HEK293 (cell line): ENCODE measurements at regions not wholly inside any gene's neighbourhood (a gene's known extent, or its start where the extent isn't known, plus 50 kb on each side); places are given as distances from the start of the nearest gene placed in this dataset.

Source experiments
- CTCF ChIA-PET: fragments of 350-600 bp; formaldehyde crosslinking; extraction: SDS; loops from one replicate; lab custom pipeline; 2021; ENCODE audit warnings: antibody characterized with exemption; lab: Yijun Ruan, JAX
- POLR2A ChIA-PET: fragments of 300-600 bp; formaldehyde crosslinking; extraction: SDS; loops from one replicate; lab custom pipeline; 2020; ENCODE audit warnings: antibody characterized with exemption, inconsistent platforms; lab: Yijun Ruan, JAX
- H3K27ac ChIP-seq: fragments of 200-500 bp; sonication (Bioruptor generic); 2 replicates; pipeline ENCODE4 v1.5.1; 2014; ENCODE audit warnings: low read depth, low read length, control low read depth, inconsistent platforms; ENCODE audit errors: extremely low read depth
- H3K36me3 ChIP-seq, 2 experiments: fragments of 200-500 bp in 1 of 2; sonication (Bioruptor generic) in 1 of 2; 1 replicate in 1 of 2; 2 replicates in 1 of 2; pipeline ENCODE4 v1.5.1; 2014 to 2017; ENCODE audit warnings: inconsistent platforms in 2 of 2, low read length in 2 of 2; ENCODE audit not compliant: control insufficient read depth in 2 of 2, insufficient read depth in 1 of 2
- H3K4me1 ChIP-seq: fragments of 200-500 bp; sonication (Bioruptor generic); 2 replicates; pipeline ENCODE4 v1.5.1; 2014; ENCODE audit warnings: mild to moderate bottlenecking, low read length, inconsistent platforms; ENCODE audit not compliant: control insufficient read depth, insufficient read depth
- H3K4me3 ChIP-seq: 2 replicates; pipeline ENCODE4 v1.5.1; 2011; ENCODE audit warnings: low read depth, mild to moderate bottlenecking, control low read depth, low read length, moderate library complexity
- H3K9me3 ChIP-seq: fragments of 200-500 bp; sonication (Bioruptor generic); 2 replicates; pipeline ENCODE4 v1.5.1; 2014; ENCODE audit warnings: low read depth, low read length, inconsistent platforms; ENCODE audit not compliant: control insufficient read depth, insufficient read depth
- CTCF ChIP-seq: fragments of 450-650 bp; formaldehyde crosslinking; IDR thresholded peaks from 2 replicates; pipeline ENCODE4 v1.5.1; 2016; ENCODE audit warnings: missing biosample characterization, missing genetic modification characterization
- HIC1 ChIP-seq: fragments of 450-650 bp; formaldehyde crosslinking; IDR thresholded peaks from 2 replicates; pipeline ENCODE4 v1.5.1; 2016; ENCODE audit warnings: missing biosample characterization, missing genetic modification characterization
- HOXC10 ChIP-seq: sonication (generic); formaldehyde crosslinking; IDR thresholded peaks from 2 replicates; pipeline ENCODE4 v1.8.1; 2023; ENCODE audit warnings: mild to moderate bottlenecking, missing genetic modification reagents
- KLF17 ChIP-seq: fragments of 450-650 bp; formaldehyde crosslinking; IDR thresholded peaks from 2 replicates; pipeline ENCODE4 v1.5.1; 2016; ENCODE audit warnings: missing biosample characterization, missing genetic modification characterization
- MEIS1 ChIP-seq: sonication (generic); formaldehyde crosslinking; IDR thresholded peaks from 2 replicates; pipeline ENCODE4 v1.8.1; 2022; ENCODE audit warnings: missing genetic modification reagents, mild to moderate bottlenecking, borderline replicate concordance
- PRDM1 ChIP-seq: fragments of 450-650 bp; formaldehyde crosslinking; IDR thresholded peaks from 2 replicates; pipeline ENCODE4; 2016; ENCODE audit warnings: missing biosample characterization, missing genetic modification characterization
- RBAK ChIP-seq: fragments of 450-650 bp; formaldehyde crosslinking; IDR thresholded peaks from 2 replicates; pipeline ENCODE4 v1.5.1; 2016; ENCODE audit warnings: missing biosample characterization, missing genetic modification characterization
- SCRT2 ChIP-seq: fragments of 450-650 bp; formaldehyde crosslinking; IDR thresholded peaks from 2 replicates; pipeline ENCODE4 v1.5.1; 2016; ENCODE audit warnings: missing biosample characterization, missing genetic modification characterization
- ZBTB44 ChIP-seq: fragments of 450-650 bp; IDR thresholded peaks from 2 replicates; pipeline ENCODE4 v1.5.1; 2018; ENCODE audit warnings: missing biosample characterization, mild to moderate bottlenecking, missing genetic modification characterization
- ZEB2 ChIP-seq: fragments of 450-650 bp; formaldehyde crosslinking; IDR thresholded peaks from 2 replicates; pipeline ENCODE4 v1.5.1; 2016; ENCODE audit warnings: missing biosample characterization, missing genetic modification characterization
- ZNF16 ChIP-seq: fragments of 450-650 bp; formaldehyde crosslinking; IDR thresholded peaks from 2 replicates; pipeline ENCODE4 v1.5.1; 2016; ENCODE audit warnings: low read depth, missing biosample characterization, missing genetic modification characterization
- ZNF239 ChIP-seq: fragments of 450-650 bp; formaldehyde crosslinking; IDR thresholded peaks from 2 replicates; pipeline ENCODE4 v1.5.1; 2016; ENCODE audit warnings: missing biosample characterization, missing genetic modification characterization
- ZNF292 ChIP-seq: fragments of 450-650 bp; formaldehyde crosslinking; IDR thresholded peaks from 2 replicates; pipeline ENCODE4 v1.5.1; 2016; ENCODE audit warnings: low read depth, missing biosample characterization, missing genetic modification characterization, borderline replicate concordance
- ZNF335 ChIP-seq: fragments of 450-650 bp; formaldehyde crosslinking; conservative IDR thresholded peaks from 2 replicates; pipeline ENCODE4 v1.5.1; 2016; ENCODE audit warnings: missing biosample characterization, missing genetic modification characterization
- ZNF350 ChIP-seq: fragments of 450-650 bp; formaldehyde crosslinking; IDR thresholded peaks from 2 replicates; pipeline ENCODE4 v1.5.0; 2017; ENCODE audit warnings: missing biosample characterization, mild to moderate bottlenecking, missing genetic modification characterization
- ZNF571 ChIP-seq: fragments of 450-650 bp; formaldehyde crosslinking; IDR thresholded peaks from 2 replicates; pipeline ENCODE4 v1.5.0; 2017; ENCODE audit warnings: missing biosample characterization, missing genetic modification characterization
- ZNF654 ChIP-seq: fragments of 450-650 bp; formaldehyde crosslinking; IDR thresholded peaks from 2 replicates; pipeline ENCODE4 v1.5.1; 2016; ENCODE audit warnings: low read depth, missing biosample characterization, missing genetic modification characterization
- ZNF791 ChIP-seq: fragments of 450-650 bp; formaldehyde crosslinking; IDR thresholded peaks from 2 replicates; pipeline ENCODE4 v1.5.1; 2016; ENCODE audit warnings: missing biosample characterization, missing genetic modification characterization
- ZSCAN30 ChIP-seq: fragments of 450-650 bp; IDR thresholded peaks from 2 replicates; pipeline ENCODE4 v1.5.1; 2018; ENCODE audit warnings: missing biosample characterization, mild to moderate bottlenecking, missing genetic modification characterization, moderate library complexity

- H3K4me1 ChIP-seq: 0 out of 2 replicates have a peak, but pooled peaks cover 4% of the 10 kb centered on the region
- H3K9me3 ChIP-seq: no peaks in the 10 kb centered on the region
- no peak overlapping the region for H3K27ac ChIP-seq
- H3K36me3 ChIP-seq: no peaks in the 10 kb centered on the region
- POLR2A ChIA-PET: no interaction called here
- TF ChIP-seq RBAK (tag by site-specific recombination) (no peak), ZEB2 (tag by site-specific recombination) (no peak), HOXC10 (CRISPR knock-in tag) (no peak), ZNF571 (tag by site-specific recombination) (no peak), HIC1 (tag by site-specific recombination) (no peak), ZNF350 (tag by site-specific recombination) (no peak), ZNF292 (tag by site-specific recombination) (no peak), ZNF16 (tag by site-specific recombination) (no peak), ZNF791 (tag by site-specific recombination) (no peak)
- TF ChIP-seq, all 188 proteins: peak for 0
- no peak overlapping the region for H3K4me3 ChIP-seq
- CTCF ChIA-PET: interaction anchor here (0.6 to 5.1 kb wide), 8 partner anchors 13 to 1122 kb away, joined by 3 to 32 read pairs (median 4); no protein-coding TSS in a partner anchor
Observed at GRCh38 chr18:22800551-22800951, 132.6 kb upstream of the RBBP8 start.

- Histone ChIP-seq H3K4me3 (no peak overlapping the region), H3K27ac (no peak overlapping the region), H3K4me1 (no peaks in the 10 kb centered on the region; the same call in 1 of the 2 replicates), H3K9me3 (no peaks in the 10 kb centered on the region), H3K36me3 (no peaks in the 10 kb centered on the region)
- CTCF ChIA-PET: interaction anchor here (0.6 to 3.6 kb wide), 39 partner anchors 9 to 682 kb away, joined by 3 to 51 read pairs (median 4); partner anchors contain the start of gene RBBP8
- POLR2A ChIA-PET: interaction anchor here (0.8 kb wide), 1 partner anchor 15 kb away, joined by 3 read pairs; no protein-coding TSS in a partner anchor
- TF ChIP-seq ZSCAN30 (0 out of 2 replicates have a peak, but pooled peaks have one; percentile 40), SCRT2 (tag by site-specific recombination) (peak; percentile 13; the same call in 1 of the 2 replicates), ZNF654 (peak; percentile 85), KLF17 (no peak), ZNF335 (tag by site-specific recombination) (no peak), CTCF (tag by site-specific recombination) (peak; percentile 57), PRDM1 (tag by site-specific recombination) (peak; percentile 71), ZNF239 (tag by site-specific recombination) (peak; percentile 76; the same call in 1 of the 2 replicates), ZBTB44 (tag by site-specific recombination) (no peak), MEIS1 (CRISPR knock-in tag) (peak; percentile 76)
Observed at GRCh38 chr18:22813648-22814328, 119.3 kb upstream of the RBBP8 start.
